HG02759 (cell line): ENCODE measurements at regions not wholly inside any gene's neighbourhood (a gene's known extent, or its start where the extent isn't known, plus 50 kb on each side); places are given as distances from the start of the nearest gene placed in this dataset.

Experiments
- ATAC-seq: cut with Tn5 transposase; IDR thresholded peaks from one replicate; pipeline ENCODE4 v1.9.1; 2021; ENCODE audit warnings: mild to moderate bottlenecking, moderate library complexity; ENCODE audit not compliant: unreplicated experiment

DNA sequence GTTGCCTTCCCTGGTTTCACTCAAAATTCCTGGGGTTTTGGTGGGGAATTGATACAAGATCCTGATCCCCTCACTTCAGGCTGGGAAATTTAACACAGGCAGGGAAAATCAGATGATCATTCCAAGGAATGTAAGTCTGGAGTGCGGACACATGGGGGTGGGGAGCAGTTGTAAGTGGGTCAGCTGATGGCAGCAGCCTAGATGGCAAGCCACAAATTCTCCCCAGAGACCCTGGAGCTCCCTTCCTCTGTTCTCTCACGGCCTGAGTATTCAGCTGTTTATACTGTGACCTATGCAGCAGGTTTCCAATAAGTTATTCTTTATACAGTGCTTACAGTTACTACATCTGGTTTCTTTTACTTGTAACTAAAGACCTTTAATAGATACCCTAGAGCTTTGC lies 144.9 kb downstream of the SH3BGRL2 start:
- no peak for ATAC-seq

- ATAC-seq = no peak
Observed at GRCh38 chr6:79775222-79775621, 144.1 kb downstream of the SH3BGRL2 start.

DNA sequence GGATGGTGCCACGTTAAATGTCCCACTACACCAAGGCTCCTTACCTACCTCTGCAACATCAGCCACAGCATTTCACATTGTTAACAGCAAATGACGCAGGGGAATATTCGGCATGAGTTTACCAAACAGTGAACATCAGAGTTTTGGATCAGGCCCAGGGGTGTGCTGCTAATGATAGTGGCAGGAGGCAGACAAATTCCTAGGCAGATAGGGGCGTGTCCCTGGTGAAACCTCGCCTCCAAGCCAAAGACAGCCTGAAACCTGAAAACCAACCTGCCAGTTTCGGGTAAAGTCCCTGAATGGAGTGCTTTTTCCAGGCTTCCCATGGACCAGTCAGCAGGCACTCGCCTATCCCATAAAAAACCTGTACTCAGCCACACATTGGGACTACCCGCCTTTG lies 133.6 kb downstream of the SH3BGRL2 start:
- no peak for ATAC-seq

- no peak for ATAC-seq
Observed at GRCh38 chr6:79763301-79763700, 132.2 kb downstream of the SH3BGRL2 start.

DNA sequence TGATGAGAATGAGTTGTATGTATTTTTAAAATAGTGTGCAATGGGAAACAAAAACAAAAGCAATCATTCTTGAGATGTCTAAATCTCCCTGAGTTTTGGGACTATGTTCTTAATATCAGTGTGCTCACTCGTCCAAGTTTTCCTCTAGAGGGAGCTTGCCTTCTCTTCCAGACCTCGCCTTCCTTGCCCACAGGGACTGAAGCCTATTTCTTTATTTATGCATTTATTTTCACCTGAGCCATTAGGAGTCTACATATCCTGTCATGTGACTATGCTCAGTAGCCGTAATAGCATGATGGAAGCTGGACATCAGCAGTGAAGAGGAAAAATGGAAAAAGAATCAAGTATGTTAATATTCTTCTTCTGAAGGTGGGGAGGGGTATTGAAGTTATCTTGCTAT lies 131.2 kb downstream of the SH3BGRL2 start:
- no peak for ATAC-seq

- no peak for ATAC-seq
Observed at GRCh38 chr6:79756496-79756895, 125.4 kb downstream of the SH3BGRL2 start.

DNA sequence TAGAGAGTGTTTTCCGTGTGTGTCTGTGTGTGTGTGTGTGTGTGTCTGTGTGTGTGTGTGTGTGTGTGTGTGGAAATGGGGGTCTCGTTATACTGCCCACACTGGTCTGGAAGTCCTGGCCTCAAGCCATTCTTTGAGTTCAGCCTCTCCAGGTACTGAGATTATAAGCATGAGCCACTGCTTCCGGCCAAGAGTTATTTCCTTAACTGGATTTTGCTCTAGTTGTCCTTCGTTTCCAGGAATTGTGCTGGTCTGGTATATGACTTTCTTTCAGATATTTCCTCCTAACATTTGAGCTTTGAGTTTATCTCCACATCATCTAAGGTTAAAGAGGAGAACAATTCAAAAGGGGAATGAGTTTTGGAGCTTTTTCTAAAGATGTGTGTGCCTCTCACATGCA lies 124.8 kb downstream of the SH3BGRL2 start:
- no peak for ATAC-seq
